GM12873 (cell line): ENCODE measurements at regions not wholly inside any gene's neighbourhood (a gene's known extent, or its start where the extent isn't known, plus 50 kb on each side); places are given as distances from the start of the nearest gene placed in this dataset.

Source experiments
- TF ChIP-seq, protein P1 (sequence below): IDR thresholded peaks from 2 replicates; pipeline ENCODE4 v1.5.1; 2012; ENCODE audit warnings: low read depth, mild to moderate bottlenecking, moderate library complexity, low read length, control low read depth; ENCODE audit not compliant: insufficient read depth; ENCODE audit errors: missing control alignments

DNA sequence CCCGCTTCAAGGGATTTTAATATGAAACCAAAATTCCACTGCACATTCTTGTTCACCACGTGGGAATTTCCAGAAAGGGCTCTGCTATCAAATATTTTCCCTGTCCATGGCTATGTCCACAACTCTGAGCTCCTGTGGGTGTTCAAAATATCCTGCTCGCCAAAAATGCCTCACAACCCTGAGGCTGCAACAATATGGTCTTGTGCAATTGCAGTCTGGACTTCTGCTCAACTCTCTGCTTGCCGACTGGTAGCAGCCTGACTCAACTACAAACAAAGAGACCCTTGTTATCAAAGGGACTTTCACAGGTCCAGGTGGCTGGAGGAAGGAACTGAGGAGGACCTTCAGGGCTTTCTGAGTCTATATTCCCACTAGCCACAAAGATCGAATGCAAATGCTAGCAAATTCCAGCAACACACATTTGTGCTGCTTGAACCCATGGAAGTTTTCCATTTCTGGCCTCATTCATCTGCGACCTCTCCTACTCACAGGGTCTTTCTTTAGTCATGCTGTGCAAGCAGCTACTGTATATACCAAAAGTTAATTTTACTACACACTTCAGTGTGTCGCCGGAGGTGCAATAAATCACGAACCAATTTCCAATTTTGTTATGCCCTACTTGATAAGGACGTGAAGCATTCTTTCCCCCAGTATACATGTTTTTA lies 169.2 kb upstream of the SLC30A5 start:
- TF ChIP-seq, protein P1, sequence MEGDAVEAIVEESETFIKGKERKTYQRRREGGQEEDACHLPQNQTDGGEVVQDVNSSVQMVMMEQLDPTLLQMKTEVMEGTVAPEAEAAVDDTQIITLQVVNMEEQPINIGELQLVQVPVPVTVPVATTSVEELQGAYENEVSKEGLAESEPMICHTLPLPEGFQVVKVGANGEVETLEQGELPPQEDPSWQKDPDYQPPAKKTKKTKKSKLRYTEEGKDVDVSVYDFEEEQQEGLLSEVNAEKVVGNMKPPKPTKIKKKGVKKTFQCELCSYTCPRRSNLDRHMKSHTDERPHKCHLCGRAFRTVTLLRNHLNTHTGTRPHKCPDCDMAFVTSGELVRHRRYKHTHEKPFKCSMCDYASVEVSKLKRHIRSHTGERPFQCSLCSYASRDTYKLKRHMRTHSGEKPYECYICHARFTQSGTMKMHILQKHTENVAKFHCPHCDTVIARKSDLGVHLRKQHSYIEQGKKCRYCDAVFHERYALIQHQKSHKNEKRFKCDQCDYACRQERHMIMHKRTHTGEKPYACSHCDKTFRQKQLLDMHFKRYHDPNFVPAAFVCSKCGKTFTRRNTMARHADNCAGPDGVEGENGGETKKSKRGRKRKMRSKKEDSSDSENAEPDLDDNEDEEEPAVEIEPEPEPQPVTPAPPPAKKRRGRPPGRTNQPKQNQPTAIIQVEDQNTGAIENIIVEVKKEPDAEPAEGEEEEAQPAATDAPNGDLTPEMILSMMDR = no peak

DNA sequence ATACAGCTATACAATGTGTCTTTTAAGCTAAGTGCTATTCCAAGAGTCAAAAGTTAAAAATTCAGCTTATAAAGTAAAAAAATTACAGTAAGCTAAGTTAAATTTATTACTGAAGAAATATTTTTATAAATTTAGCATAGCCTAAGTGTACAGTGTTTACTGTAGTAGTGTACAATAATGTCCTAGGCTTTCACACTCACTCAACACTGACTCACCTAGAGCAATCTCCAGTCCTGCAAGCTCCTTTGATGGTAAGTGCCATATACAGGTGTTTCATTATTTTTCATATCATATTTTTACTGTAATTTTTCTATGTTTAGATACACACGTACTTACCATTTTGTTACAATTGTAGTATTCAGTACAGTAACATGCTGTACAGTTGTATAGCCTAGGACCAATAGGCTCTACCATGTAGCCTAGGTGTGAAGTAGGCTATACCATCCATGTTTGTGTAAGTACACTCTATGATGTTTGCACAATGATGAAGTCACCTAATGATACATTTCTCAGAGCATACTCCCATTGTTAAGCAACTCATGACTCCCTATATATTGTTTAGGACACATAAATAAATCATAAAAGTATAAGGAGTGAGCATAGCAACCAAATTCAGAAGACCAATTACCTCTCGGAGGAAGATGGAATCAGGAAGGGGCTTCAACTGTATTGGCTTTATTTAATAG lies 165.1 kb upstream of the SLC30A5 start:
- TF ChIP-seq, protein P1 = no peak

DNA sequence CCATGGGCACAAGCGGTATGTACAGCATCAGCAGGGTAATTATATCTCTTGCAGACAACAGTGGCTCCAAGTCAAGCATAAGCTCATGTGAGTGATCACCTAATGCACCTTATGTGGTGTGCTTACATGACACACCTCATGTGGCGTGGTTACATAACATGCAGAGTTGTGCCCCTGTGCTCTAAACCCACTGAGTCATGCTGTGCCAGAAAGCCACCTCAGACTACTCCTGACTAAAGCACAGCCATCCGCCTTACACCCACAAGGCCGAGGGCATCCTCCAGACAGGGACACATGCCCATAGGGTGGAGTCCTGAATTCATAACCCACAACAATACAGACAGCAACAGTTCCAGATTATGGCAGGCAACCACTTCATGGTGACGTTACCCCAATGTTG lies 163.7 kb upstream of the SLC30A5 start:
- TF ChIP-seq, protein P1 = no peak

DNA sequence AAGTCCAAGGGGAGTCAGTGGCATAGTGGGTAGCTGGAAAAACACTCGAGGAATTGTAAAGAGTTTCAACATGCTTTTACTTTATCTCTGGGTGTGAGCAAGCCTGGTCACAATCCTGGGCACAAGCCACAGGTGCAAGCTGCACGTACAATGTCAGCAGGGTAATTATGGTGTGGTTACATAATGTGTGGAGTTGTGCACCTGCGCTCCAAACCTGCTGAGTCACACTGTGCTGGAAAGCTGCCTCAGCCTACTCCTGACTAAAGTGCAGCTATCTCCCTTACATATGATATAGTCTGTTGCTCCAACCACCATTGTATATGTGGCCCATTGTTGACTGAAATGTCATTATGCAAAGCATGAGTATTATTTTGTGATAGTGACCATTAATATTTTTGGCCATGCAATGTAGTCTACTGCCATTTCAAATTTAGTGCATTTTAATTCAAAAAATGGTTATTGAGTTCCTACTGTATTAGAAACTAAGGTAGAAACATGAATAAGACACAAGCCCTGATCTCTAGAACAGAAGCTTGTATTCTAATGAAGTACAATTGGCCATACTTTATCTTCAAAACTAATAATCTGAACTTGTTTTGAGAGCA lies 160.9 kb upstream of the SLC30A5 start:
- TF ChIP-seq, protein P1 = no peak

DNA sequence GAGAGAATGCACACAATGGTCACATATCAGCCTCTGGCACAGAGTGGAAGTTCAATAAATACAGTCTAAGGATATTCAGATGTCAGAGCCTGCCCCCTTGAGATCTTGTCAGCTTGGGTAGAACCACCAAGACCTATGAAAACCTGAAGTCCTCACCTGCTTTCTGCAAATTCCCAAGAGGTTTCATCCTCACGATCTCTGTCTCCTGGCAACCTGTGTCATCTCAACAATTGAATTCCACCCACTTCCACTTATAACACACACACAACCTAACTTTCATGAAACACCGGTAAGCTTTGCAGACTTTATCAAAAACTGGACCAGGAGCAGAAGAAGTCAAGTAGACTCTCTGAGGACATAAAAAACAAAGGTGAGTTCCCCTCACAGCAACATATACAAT lies 151.6 kb upstream of the SLC30A5 start:
- TF ChIP-seq, protein P1 = no peak

DNA sequence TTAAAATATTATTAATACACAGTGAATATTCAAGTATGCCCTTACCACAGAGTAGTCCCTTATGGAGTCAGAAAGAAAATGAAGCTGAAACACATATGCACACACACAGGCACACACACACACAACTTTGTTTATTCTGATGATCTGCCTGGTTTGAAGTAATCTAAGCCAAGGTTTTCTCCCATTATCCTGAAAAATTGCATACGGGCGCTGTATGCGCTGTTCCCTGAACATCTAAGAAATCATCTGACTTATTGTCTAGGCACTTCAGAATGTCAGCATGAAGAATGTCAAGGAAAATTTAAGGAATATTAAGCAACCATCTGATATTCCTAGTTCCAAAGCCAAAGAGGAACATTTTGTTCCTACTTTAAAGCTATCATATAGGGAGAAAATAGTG lies 147.1 kb upstream of the SLC30A5 start:
- TF ChIP-seq, protein P1 = no peak

DNA sequence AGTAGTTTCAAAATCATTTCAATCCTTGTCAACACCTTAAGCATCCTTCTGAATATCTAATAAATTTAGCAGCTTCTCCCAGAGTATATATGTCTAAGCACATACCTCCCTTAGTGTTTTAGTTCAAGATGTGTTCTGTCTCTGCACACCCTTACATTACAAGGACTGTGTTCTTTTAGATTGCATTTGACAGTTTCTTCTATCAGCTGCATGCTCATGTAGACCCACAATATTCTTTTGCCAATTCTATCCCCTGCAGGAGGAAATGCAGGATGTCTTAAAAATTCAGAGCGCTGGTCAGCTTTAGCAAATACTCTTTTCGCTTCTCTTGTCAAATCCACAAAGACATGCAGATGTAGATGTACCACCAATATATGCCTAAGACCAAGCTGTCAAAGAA lies 145.8 kb upstream of the SLC30A5 start:
- TF ChIP-seq, protein P1 = no peak
